ENCODE measurements at regions not wholly inside any gene's neighbourhood (a gene's known extent, or its start where the extent isn't known, plus 50 kb on each side); places are given as distances from the start of the nearest gene placed in this dataset.

DNA sequence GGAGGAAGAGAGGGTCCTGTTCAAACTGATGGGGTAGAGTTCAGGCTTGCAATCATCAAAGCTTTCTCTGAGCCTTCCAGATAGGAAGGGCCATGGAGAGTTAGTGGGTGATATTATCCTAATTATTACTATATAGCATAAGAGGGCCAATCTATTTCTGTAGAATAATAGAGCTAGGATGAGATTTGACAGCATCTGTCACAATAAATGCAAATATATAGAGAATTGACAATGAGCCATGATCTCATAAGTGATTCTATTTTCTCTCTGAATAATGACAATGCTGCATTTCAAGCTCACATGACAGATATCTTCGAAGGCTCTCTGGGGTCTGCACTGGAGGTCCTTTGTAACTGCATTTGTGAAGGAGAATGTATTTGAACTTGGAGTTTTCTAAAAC is 521.9 kb upstream of the CELF4 start:
- H3K27me3 Mint-ChIP-seq (ENCODE audit: insufficient read depth): no peaks in the 10 kb centered on the region
- intact Hi-C loops (cut with micrococcal nuclease): no loop called here
- H3K9me3 Mint-ChIP-seq: peaks cover 3% of the 10 kb centered on the region
- no peaks in the 10 kb centered on the region for H3K36me3 Mint-ChIP-seq (ENCODE audit: low read depth)
- no peak overlapping the region for H3K4me3 Mint-ChIP-seq
- H3K27ac Mint-ChIP-seq: no peak overlapping the region
- no peak for DNase-seq (ENCODE audit: low spot score)
- H3K4me1 Mint-ChIP-seq (ENCODE audit: low read depth): no peaks in the 10 kb centered on the region

DNA sequence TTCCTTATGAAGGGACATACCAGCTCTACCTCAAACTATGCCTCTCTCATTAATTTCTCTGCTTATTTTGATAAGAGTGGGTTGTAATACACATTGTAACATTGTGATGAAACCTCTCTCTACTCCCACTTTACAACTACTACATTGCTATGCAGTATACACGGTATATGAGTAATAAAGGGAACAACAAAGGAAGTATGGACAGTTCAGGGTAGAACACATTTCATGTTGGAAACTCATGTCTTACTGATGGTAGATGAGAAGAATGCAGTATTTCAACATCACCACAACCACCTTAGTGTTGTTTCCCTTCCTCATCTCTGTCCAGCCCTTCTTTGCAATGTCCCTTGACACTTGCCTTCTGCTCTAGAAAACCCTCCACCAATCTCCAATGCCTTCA is 515.9 kb upstream of the CELF4 start:
- Mint-ChIP-seq H3K9me3 (peaks cover 3% of the 10 kb centered on the region), H3K27me3 (ENCODE audit: insufficient read depth) (no peaks in the 10 kb centered on the region), H3K4me3 (no peak overlapping the region), H3K36me3 (ENCODE audit: low read depth) (no peaks in the 10 kb centered on the region), H3K4me1 (ENCODE audit: low read depth) (no peaks in the 10 kb centered on the region), H3K27ac (no peak overlapping the region)
- no peak for DNase-seq (ENCODE audit: low spot score)
- intact Hi-C loops (cut with micrococcal nuclease): no loop called here

DNA sequence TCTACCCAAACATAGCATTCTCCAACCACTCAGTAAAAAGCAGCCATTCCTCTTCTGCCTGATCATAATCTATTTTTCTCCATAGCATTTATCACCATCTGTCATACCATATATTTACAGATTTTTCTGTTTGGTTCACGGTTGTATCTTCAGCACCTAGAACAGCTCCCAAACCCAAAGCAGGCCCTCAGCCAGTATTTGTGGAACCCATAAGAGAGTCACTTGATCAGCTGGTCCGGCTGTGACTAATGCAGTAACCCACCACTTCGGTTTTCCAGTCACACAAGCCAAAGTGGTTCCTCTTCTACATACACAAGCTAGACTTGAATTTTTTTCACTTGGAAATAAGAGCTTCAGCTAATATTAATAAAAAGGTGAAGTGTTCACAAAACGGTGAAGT is 511.6 kb upstream of the CELF4 start:
- H3K9me3 Mint-ChIP-seq: peaks cover 8% of the 10 kb centered on the region
- no peak for DNase-seq (ENCODE audit: low spot score)
- no peak overlapping the region for H3K4me3 Mint-ChIP-seq
- H3K27me3 Mint-ChIP-seq (ENCODE audit: insufficient read depth): no peaks in the 10 kb centered on the region
- intact Hi-C loops (cut with micrococcal nuclease): no loop called here
- H3K27ac Mint-ChIP-seq: no peak overlapping the region
- no peaks in the 10 kb centered on the region for H3K4me1 Mint-ChIP-seq (ENCODE audit: low read depth)
- no peaks in the 10 kb centered on the region for H3K36me3 Mint-ChIP-seq (ENCODE audit: low read depth)

DNA sequence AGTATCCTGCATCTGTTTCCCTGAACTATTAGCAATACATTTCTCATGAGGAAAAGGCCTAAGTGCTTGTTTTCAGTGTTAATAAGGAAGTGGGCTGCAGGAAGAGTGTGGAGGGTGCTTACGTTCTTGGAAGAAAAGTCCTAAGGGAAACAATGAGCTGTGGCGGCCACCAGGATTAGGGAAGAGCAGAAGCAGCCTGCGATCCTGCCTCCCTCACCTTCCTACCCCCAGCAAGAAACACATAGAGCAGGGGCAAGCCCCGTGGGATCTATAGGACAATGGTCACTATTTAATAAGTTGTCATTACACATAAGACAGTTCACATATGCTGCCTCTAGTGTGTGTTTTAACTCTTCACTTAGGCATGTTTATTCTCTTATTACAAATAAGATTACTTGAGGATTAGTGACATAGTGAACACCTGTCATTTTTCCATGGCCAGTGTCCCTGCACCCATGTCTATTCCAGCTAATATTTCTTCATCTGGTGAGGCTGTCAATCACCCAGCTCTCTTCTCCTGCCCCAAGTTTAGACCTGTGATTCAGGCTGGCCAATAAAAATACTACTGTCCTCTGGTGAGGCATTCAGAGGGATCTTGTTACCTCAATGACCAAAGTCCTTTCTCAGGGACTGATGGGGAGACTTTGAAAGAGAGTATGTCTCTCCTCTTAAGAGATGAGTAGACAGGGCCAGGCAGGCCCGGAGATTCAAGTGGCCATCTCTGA is 510.9 kb upstream of the CELF4 start:
- Mint-ChIP-seq H3K4me3 (no peak overlapping the region), H3K4me1 (ENCODE audit: low read depth) (no peaks in the 10 kb centered on the region), H3K27ac (no peak overlapping the region), H3K36me3 (ENCODE audit: low read depth) (no peaks in the 10 kb centered on the region), H3K27me3 (ENCODE audit: insufficient read depth) (no peaks in the 10 kb centered on the region), H3K9me3 (peaks cover 8% of the 10 kb centered on the region)
- intact Hi-C loops (cut with micrococcal nuclease): no loop called here
- no peak for DNase-seq (ENCODE audit: low spot score)

DNA sequence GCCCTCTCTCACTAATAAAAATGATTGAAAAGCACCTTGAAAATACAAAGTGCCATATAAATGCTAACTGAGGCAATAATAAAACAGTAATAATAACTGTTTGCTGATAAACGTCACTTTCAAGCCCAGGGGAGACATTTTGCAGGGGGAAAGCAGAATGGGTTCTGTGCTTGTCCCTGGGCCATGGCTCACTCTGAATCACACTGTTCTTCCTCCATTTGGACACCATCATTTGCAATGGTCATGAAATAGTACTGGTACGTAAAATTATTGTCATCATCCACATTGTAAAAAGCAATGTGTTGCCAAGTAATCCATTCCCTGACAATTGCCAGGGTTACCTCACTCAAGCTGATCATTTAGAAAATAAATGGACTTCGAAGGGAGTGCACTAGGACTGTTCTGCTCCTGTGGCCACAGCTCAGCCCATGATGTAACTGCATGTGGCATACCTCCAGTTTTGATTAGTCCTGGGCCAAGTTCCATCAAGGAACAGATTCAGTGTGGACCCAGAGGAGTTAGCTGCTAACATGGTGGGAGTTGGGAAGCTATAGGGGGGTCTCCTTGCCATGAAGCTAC is 508.8 kb upstream of the CELF4 start:
- H3K9me3 Mint-ChIP-seq: peaks cover 8% of the 10 kb centered on the region
- intact Hi-C loops (cut with micrococcal nuclease): no loop called here
- no peaks in the 10 kb centered on the region for H3K27me3 Mint-ChIP-seq (ENCODE audit: insufficient read depth)
- no peak overlapping the region for H3K4me3 Mint-ChIP-seq
- H3K27ac Mint-ChIP-seq: no peak overlapping the region
- no peaks in the 10 kb centered on the region for H3K36me3 Mint-ChIP-seq (ENCODE audit: low read depth)
- DNase-seq (ENCODE audit: low spot score): no peak
- no peaks in the 10 kb centered on the region for H3K4me1 Mint-ChIP-seq (ENCODE audit: low read depth)

DNA sequence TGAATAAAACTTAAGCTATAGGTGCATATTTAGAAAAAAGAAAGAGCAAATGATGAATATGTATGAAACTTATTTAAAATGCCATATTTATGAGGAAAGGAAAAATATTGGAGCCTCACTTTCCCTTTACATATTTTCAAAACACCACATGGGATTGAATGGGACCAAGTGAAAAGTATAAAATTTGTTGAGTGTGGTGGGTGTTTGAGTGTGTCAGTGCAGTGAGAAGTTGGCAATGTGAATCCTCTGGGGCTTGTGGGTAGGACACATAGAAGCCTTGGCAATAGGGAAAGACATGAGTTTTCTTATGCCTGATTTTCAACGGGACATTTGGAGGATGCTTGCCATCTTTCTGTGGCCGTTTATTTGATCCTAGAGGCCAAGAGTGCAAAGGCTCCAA is 502.2 kb upstream of the CELF4 start:
- Mint-ChIP-seq H3K4me3 (no peak overlapping the region), H3K36me3 (ENCODE audit: low read depth) (no peaks in the 10 kb centered on the region), H3K27me3 (ENCODE audit: insufficient read depth) (no peaks in the 10 kb centered on the region), H3K27ac (no peak overlapping the region), H3K4me1 (ENCODE audit: low read depth) (no peaks in the 10 kb centered on the region), H3K9me3 (no peaks in the 10 kb centered on the region)
- intact Hi-C loops (cut with micrococcal nuclease): no loop called here
- DNase-seq (ENCODE audit: low spot score): no peak

DNA sequence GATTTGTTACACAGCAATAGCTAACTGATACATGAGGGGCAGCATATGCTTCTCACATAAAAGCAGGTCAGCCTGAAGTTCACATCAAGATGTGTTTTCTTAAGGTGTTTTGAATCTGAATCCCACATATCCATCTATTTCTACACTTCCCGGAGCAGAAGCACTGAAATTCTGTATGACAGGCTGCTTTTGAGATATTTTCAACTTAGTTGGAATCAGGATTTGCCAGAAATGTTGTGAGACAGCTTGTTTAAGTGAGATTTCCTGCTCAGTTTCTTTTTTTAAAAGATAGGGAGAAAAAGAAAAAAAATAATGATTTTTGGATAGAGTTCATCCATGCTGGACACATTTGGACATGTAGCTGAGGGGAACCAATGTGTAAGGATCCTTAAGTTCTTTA is 501.5 kb upstream of the CELF4 start:
- Mint-ChIP-seq H3K4me3 (no peak overlapping the region), H3K36me3 (ENCODE audit: low read depth) (no peaks in the 10 kb centered on the region), H3K27ac (no peak overlapping the region), H3K4me1 (ENCODE audit: low read depth) (no peaks in the 10 kb centered on the region), H3K9me3 (no peaks in the 10 kb centered on the region), H3K27me3 (ENCODE audit: insufficient read depth) (no peaks in the 10 kb centered on the region)
- DNase-seq (ENCODE audit: low spot score): no peak
- intact Hi-C loops (cut with micrococcal nuclease): no loop called here

DNA sequence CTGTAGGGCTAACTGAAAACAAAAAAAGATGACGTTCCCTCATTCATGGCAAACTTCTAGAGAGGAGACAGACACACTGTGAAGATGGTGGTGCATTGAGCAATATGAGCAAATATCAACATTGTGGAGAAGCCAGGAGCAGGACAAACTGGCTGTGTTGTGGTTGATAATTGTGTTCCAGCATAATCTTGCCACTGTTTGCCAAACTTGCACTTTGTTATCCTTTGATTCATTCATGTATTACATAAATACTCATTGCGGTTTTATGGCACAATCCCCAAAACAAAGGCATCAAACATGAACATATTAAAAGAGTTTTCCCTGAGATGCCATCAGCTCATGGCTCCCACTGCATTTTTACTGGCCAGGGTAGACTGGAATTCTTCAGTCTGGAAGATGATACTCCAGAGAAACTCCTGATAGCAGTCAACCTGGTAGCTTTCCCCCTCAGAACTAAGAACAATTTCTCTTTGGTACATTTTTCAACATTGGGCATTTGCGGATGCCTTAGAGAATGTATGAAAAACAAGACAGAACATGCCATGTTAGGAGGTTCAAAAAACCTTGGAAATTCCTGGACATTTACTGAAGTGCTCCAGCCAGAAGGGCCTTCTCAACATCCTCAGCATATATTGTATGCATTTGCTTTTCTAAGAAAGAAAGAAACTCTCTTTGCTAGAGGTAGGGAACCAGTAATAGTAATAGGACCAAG is 487.4 kb upstream of the CELF4 start:
- Mint-ChIP-seq H3K4me3 (no peak overlapping the region), H3K9me3 (no peaks in the 10 kb centered on the region), H3K27me3 (ENCODE audit: insufficient read depth) (no peaks in the 10 kb centered on the region), H3K36me3 (ENCODE audit: low read depth) (no peaks in the 10 kb centered on the region), H3K27ac (no peak overlapping the region), H3K4me1 (ENCODE audit: low read depth) (no peaks in the 10 kb centered on the region)
- no peak for DNase-seq (ENCODE audit: low spot score)
- intact Hi-C loops (cut with micrococcal nuclease): no loop called here

DNA sequence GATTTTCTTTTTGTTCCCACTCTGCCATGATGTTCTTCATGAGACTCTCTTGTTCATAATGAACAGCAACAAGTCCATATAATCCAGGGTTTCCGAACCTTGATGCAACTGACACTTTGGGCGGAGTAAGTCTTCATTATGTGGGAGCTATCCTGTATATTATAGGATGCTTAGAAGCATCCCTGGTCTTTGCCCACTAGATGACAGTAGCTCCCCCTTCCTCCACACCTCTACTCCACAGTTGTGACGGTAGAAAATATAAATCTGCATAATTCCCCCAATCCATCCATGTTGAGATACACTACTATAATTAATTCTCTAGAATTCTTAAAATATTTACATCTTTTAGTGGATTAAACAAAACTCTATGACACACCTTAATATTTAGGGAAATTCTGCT is 482.2 kb upstream of the CELF4 start:
- H3K9me3 Mint-ChIP-seq: no peaks in the 10 kb centered on the region
- no peaks in the 10 kb centered on the region for H3K27me3 Mint-ChIP-seq (ENCODE audit: insufficient read depth)
- no peaks in the 10 kb centered on the region for H3K4me1 Mint-ChIP-seq (ENCODE audit: low read depth)
- H3K27ac Mint-ChIP-seq: no peak overlapping the region
- intact Hi-C loops (cut with micrococcal nuclease): no loop called here
- H3K4me3 Mint-ChIP-seq: no peak overlapping the region
- DNase-seq (ENCODE audit: low spot score): no peak
- no peaks in the 10 kb centered on the region for H3K36me3 Mint-ChIP-seq (ENCODE audit: low read depth)

DNA sequence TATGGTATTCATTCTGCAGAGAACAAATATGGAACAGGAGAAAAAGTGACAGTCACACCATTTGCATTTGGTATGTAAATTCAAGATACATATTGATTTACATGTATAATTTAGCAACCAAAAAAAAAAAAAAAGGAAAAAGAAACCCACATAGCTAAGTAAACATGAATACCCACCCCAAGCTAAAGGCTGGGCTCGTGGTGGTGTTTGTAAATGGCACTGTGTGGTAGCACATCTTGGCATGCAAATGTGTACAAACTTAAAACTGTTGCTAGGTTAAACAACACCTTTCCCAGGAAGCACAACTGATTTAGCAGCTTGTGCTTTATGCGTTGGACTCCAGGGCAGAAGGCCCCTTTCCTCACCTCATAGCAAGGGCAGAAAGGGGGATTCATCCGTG is 481.1 kb upstream of the CELF4 start:
- Mint-ChIP-seq H3K9me3 (no peaks in the 10 kb centered on the region), H3K36me3 (ENCODE audit: low read depth) (no peaks in the 10 kb centered on the region), H3K27me3 (ENCODE audit: insufficient read depth) (no peaks in the 10 kb centered on the region), H3K27ac (no peak overlapping the region), H3K4me1 (ENCODE audit: low read depth) (no peaks in the 10 kb centered on the region), H3K4me3 (no peak overlapping the region)
- intact Hi-C loops (cut with micrococcal nuclease): no loop called here
- no peak for DNase-seq (ENCODE audit: low spot score)

DNA sequence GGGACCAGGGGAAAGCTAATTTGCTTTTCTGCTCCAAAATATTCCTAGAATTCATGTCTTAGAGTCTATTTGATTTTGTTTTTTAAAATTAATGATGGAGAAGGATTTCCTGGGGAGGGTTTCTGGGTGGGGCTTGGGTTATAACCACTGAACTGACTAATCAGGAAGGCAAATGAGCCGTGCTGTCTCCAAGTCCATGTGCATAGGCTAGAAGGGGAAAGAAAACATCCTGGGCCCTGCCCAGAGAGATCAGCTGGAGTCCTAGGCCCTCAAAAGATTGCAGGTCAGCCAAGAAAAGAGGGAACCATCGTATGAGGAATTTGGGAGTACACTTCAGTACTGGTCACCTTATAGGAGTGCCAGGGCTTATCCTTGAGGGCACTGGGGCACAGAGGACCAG is 480.2 kb upstream of the CELF4 start:
- no peaks in the 10 kb centered on the region for H3K9me3 Mint-ChIP-seq
- intact Hi-C loops (cut with micrococcal nuclease): no loop called here
- no peak overlapping the region for H3K4me3 Mint-ChIP-seq

DNA sequence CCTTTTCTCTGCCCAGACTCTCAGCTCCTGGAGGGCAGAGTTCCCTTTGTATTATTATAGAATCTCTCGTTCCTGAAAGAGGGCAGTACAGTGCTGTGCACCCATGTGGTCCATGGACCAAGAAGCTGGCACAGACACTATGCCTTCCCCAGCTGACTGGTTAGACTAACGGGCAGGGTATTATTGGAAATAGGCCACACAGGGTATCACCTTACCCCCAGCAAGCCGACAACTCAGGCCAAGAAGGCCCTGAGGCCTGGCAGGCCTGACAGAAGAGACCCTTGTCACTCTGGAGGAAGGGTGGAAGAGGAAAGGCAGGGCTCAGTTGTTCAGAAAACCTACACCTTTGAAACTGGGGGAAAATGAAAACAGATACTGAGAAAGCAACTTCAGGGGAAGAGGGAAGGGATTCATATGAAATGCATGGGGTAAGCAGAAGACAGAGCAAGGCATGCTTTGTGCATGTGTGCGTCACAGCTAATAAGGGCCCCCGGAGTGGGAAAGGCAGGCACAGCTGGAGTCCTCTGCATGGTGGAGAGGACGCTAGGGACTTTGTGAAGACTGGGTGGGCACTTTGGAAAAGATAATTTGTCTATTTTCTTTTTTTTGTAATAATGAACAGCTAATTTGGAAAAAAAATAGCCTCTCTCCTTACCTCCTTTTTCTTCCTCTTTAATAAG is 476.8 kb upstream of the CELF4 start:
- no peaks in the 10 kb centered on the region for H3K27me3 Mint-ChIP-seq (ENCODE audit: insufficient read depth)
- intact Hi-C loops (cut with micrococcal nuclease): no loop called here
- H3K4me1 Mint-ChIP-seq (ENCODE audit: low read depth): no peaks in the 10 kb centered on the region
- no peak for DNase-seq (ENCODE audit: low spot score)
- H3K4me3 Mint-ChIP-seq: no peak overlapping the region
- no peaks in the 10 kb centered on the region for H3K9me3 Mint-ChIP-seq
- no peaks in the 10 kb centered on the region for H3K36me3 Mint-ChIP-seq (ENCODE audit: low read depth)
- H3K27ac Mint-ChIP-seq: no peak overlapping the region

More for the DNA sequence above, 480.2 kb upstream of the CELF4 start:
- Mint-ChIP-seq H3K36me3 (ENCODE audit: low read depth) (no peaks in the 10 kb centered on the region), H3K27ac (no peak overlapping the region), H3K27me3 (ENCODE audit: insufficient read depth) (no peaks in the 10 kb centered on the region), H3K4me1 (ENCODE audit: low read depth) (no peaks in the 10 kb centered on the region)
- DNase-seq (ENCODE audit: low spot score): no peak

DNA sequence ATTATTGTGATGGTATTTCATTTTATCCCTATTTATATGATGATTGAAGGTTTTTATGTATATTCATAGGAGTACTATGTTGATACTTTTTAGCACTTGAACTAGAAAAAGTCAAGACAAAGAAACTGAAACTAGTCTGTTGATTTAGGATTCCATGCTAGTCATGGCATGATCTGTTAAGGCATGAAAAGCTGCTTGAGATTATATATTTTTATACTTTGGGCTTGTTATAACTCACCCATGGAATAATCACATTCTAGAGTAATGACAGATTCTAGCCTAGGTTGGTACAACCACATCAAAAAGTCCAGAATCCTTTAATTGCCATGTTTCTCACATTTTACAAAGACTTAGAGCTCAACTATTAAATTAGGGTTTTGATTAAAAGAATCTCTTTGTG is 472.6 kb upstream of the CELF4 start:
- intact Hi-C loops (cut with micrococcal nuclease): no loop called here

More for the DNA sequence above, 472.6 kb upstream of the CELF4 start:
- DNase-seq (ENCODE audit: low spot score): no peak
- Mint-ChIP-seq H3K36me3 (ENCODE audit: low read depth) (no peaks in the 10 kb centered on the region), H3K9me3 (no peaks in the 10 kb centered on the region), H3K27ac (no peak overlapping the region), H3K4me3 (no peak overlapping the region), H3K4me1 (ENCODE audit: low read depth) (no peaks in the 10 kb centered on the region), H3K27me3 (ENCODE audit: insufficient read depth) (no peaks in the 10 kb centered on the region)

All from activated T-helper 1 cell treated with anti-CD3 and anti-CD28 coated beads, Interleukin-12 subunit alpha, Interleukin-12 subunit beta, Interleukin-2, Interleukin-4 antibody, amounts not matched to agents 30 ng/mL and 10 ng/mL and 1 ng/mL, durations not matched to agents 14 hours and 24 hours and 36 hours (primary cell).